H9 (cell line): ENCODE measurements at regions not wholly inside any gene's neighbourhood (a gene's known extent, or its start where the extent isn't known, plus 50 kb on each side); places are given as distances from the start of the nearest gene placed in this dataset.

Source experiments
- DNase-seq: peaks from one replicate; pipeline ENCODE4 v3.0.0-alpha.2; 2017
- H2AFZ ChIP-seq: one replicate; pipeline ENCODE4 v1.6.1; 2013; ENCODE audit warnings: mild to moderate bottlenecking, low read length, control low read depth, moderate library complexity
- H2AK5ac ChIP-seq: 2 replicates; pipeline ENCODE4 v1.6.1; 2013; ENCODE audit warnings: low read length, control low read depth, mixed read lengths; ENCODE audit not compliant: insufficient read length
- H2BK120ac ChIP-seq: one replicate; pipeline ENCODE4 v1.6.1; 2013; ENCODE audit warnings: low read depth, mild to moderate bottlenecking, low read length, control low read depth, inconsistent platforms; ENCODE audit not compliant: poor library complexity, severe bottlenecking
- H2BK12ac ChIP-seq: 2 replicates; pipeline ENCODE4 v1.6.1; 2013; ENCODE audit warnings: low read length, control low read depth, mixed read lengths, low read depth; ENCODE audit not compliant: insufficient read length
- H2BK15ac ChIP-seq: 2 replicates; pipeline ENCODE4 v1.6.1; 2013; ENCODE audit warnings: low read depth, low read length, control low read depth
- H2BK20ac ChIP-seq: one replicate; pipeline ENCODE4 v1.6.1; 2013; ENCODE audit warnings: low read depth, mild to moderate bottlenecking, low read length, control low read depth, inconsistent platforms; ENCODE audit not compliant: poor library complexity, severe bottlenecking
- H2BK5ac ChIP-seq: 2 replicates; pipeline ENCODE4 v1.6.1; 2013; ENCODE audit warnings: low read length, control low read depth, mixed read lengths; ENCODE audit not compliant: insufficient read length
- H3K14ac ChIP-seq: 2 replicates; pipeline ENCODE4 v1.6.1; 2013; ENCODE audit warnings: low read length, control low read depth; ENCODE audit not compliant: insufficient read depth
- H3K18ac ChIP-seq: 2 replicates; pipeline ENCODE4 v1.6.1; 2013; ENCODE audit warnings: low read depth, mild to moderate bottlenecking, mixed read lengths, low read length, control low read depth; ENCODE audit not compliant: insufficient read length
- H3K23ac ChIP-seq: 2 replicates; pipeline ENCODE4 v1.6.1; 2013; ENCODE audit warnings: low read length, control low read depth, mixed read lengths, low read depth; ENCODE audit not compliant: insufficient read length
- H3K23me2 ChIP-seq: 2 replicates; pipeline ENCODE4 v1.6.1; 2013; ENCODE audit warnings: low read depth, mild to moderate bottlenecking, mixed read lengths, low read length, control low read depth; ENCODE audit not compliant: insufficient read length, poor library complexity, severe bottlenecking
- H3K27ac ChIP-seq: 2 replicates; pipeline ENCODE4 v1.5.1; 2013; ENCODE audit warnings: low read length, control low read depth, mixed read lengths, low read depth; ENCODE audit not compliant: insufficient read length
- H3K27me3 ChIP-seq: 2 replicates; pipeline ENCODE4 v1.6.1; 2013; ENCODE audit warnings: low read length, control low read depth, inconsistent platforms; ENCODE audit not compliant: insufficient read depth
- H3K4ac ChIP-seq: 2 replicates; pipeline ENCODE4 v1.6.1; 2013; ENCODE audit warnings: low read depth, mild to moderate bottlenecking, control low read depth, inconsistent platforms, low read length, moderate library complexity
- H3K4me1 ChIP-seq: 2 replicates; pipeline ENCODE4 v1.6.1; 2013; ENCODE audit warnings: low read length, control low read depth, inconsistent platforms; ENCODE audit not compliant: insufficient read depth
- H3K4me2 ChIP-seq: 2 replicates; pipeline ENCODE4 v1.6.1; 2013; ENCODE audit warnings: low read length, control low read depth, mixed read lengths; ENCODE audit not compliant: insufficient read length, insufficient read depth
- H3K56ac ChIP-seq: 2 replicates; pipeline ENCODE4 v1.6.1; 2013; ENCODE audit warnings: low read depth, mild to moderate bottlenecking, mixed read lengths, low read length, control low read depth; ENCODE audit not compliant: insufficient read length
- H3K79me1 ChIP-seq: 2 replicates; pipeline ENCODE4 v1.6.1; 2013; ENCODE audit warnings: low read depth, mild to moderate bottlenecking, moderate library complexity, low read length, control low read depth, inconsistent platforms; ENCODE audit not compliant: insufficient read depth, poor library complexity, severe bottlenecking
- H3K79me2 ChIP-seq: 2 replicates; pipeline ENCODE4 v1.6.1; 2013; ENCODE audit warnings: low read length, control low read depth, inconsistent platforms; ENCODE audit not compliant: insufficient read depth
- H3K9ac ChIP-seq: 2 replicates; pipeline ENCODE4 v1.6.1; 2013; ENCODE audit warnings: low read length, control low read depth, mixed read lengths; ENCODE audit not compliant: insufficient read length; ENCODE audit errors: extremely low read depth
- H3K9me3 ChIP-seq: one replicate; pipeline ENCODE4 v1.6.1; 2013; ENCODE audit warnings: low read depth, low read length, inconsistent platforms; ENCODE audit not compliant: control insufficient read depth
- H3T11ph ChIP-seq: one replicate; pipeline ENCODE4 v1.6.1; 2013; ENCODE audit warnings: mild to moderate bottlenecking, low read length, control low read depth, inconsistent platforms
- H4K20me1 ChIP-seq: one replicate; pipeline ENCODE4 v1.6.1; 2013; ENCODE audit not compliant: control insufficient read depth, insufficient read length, insufficient read depth
- H4K5ac ChIP-seq: 2 replicates; pipeline ENCODE4 v1.6.1; 2013; ENCODE audit warnings: low read depth, mild to moderate bottlenecking, mixed read lengths, low read length, control low read depth; ENCODE audit not compliant: insufficient read length
- H4K8ac ChIP-seq: replicated peaks from 2 replicates; pipeline ENCODE4 v1.6.1; 2013; ENCODE audit warnings: low read length, control low read depth, mixed read lengths, low read depth; ENCODE audit not compliant: insufficient read length
- H4K91ac ChIP-seq: 2 replicates; pipeline ENCODE4 v1.6.1; 2013; ENCODE audit warnings: low read depth, mild to moderate bottlenecking, moderate library complexity, mixed read lengths, low read length, control low read depth; ENCODE audit not compliant: insufficient read length
- H3K27ac Mint-ChIP-seq, 3 experiments: 2 replicates in 2 of 3; 3 replicates in 1 of 3; pipeline ENCODE4 v1.8.0; 2020 to 2021; ENCODE audit warnings: mixed read lengths in 3 of 3, mild to moderate bottlenecking in 1 of 3, moderate library complexity in 1 of 3
- H3K27me3 Mint-ChIP-seq: 2 replicates; pipeline ENCODE4 v1.8.0; 2021; ENCODE audit warnings: low read depth, mild to moderate bottlenecking, moderate library complexity, mixed read lengths
- H3K36me3 Mint-ChIP-seq, 3 experiments: 2 replicates in 2 of 3; 3 replicates in 1 of 3; pipeline ENCODE4 v1.8.0; 2020 to 2021; ENCODE audit warnings: low read depth in 3 of 3, mixed read lengths in 3 of 3; ENCODE audit not compliant: insufficient read depth in 1 of 3
- H3K4me1 Mint-ChIP-seq, 2 experiments: 2 replicates each; pipeline ENCODE4 v1.8.0; 2020; ENCODE audit warnings: mixed read lengths in 2 of 2
- H3K4me3 Mint-ChIP-seq, 2 experiments: 2 replicates in 1 of 2; 3 replicates in 1 of 2; pipeline ENCODE4 v1.8.0; 2020 to 2021; ENCODE audit warnings: mild to moderate bottlenecking in 2 of 2, mixed read lengths in 2 of 2, moderate library complexity in 1 of 2
- H3K9me3 Mint-ChIP-seq, 2 experiments: 2 replicates in 1 of 2; 3 replicates in 1 of 2; pipeline ENCODE4 v1.8.0; 2020; ENCODE audit warnings: mild to moderate bottlenecking in 2 of 2, mixed read lengths in 2 of 2, moderate library complexity in 1 of 2
- CTCF ChIP-seq: fragments of 200-600 bp; sonication (generic); conservative IDR thresholded peaks from 3 replicates; pipeline ENCODE4 v1.8.0; 2021; ENCODE audit warnings: antibody characterized with exemption, mild to moderate bottlenecking
- WGBS: extraction: QIAGEN DNeasy Blood & Tissue Kit; methylation state at CpG from one replicate; pipeline ENCODE4 v1.1.7; 2013; ENCODE audit warnings: missing lambda C conversion rate, low lambda C conversion rate, mixed read lengths; ENCODE audit not compliant: insufficient read length; ENCODE audit errors: extremely low coverage; 5-methylcytosine and 5-hydroxymethylcytosine counted together

GRCh38 chr14:45790293-45790692 lies 537.3 kb upstream of the MIS18BP1 start:
- Histone ChIP-seq H4K5ac (no peak overlapping the region), H2BK5ac (no peak overlapping the region), H3K4ac (no peak overlapping the region), H4K8ac (no peak overlapping the region), H3K23me2 (no peaks in the 10 kb centered on the region), H3K9ac (no peak overlapping the region), H2BK15ac (no peak overlapping the region), H3K18ac (no peak overlapping the region), H3K79me1 (no peaks in the 10 kb centered on the region), H4K91ac (no peak overlapping the region), H3K4me1 (no peaks in the 10 kb centered on the region), H3K79me2 (no peaks in the 10 kb centered on the region), H2BK20ac (no peak overlapping the region), H2AFZ (no peak overlapping the region), H3K27ac (no peak overlapping the region), H3K23ac (no peak overlapping the region), H2AK5ac (no peak overlapping the region), H4K20me1 (no peaks in the 10 kb centered on the region), H2BK120ac (no peak overlapping the region), H2BK12ac (no peak overlapping the region), H3K27me3 (no peaks in the 10 kb centered on the region; the same call in 1 of the 2 replicates), H3T11ph (no peak overlapping the region), H3K14ac (no peak overlapping the region), H3K4me2 (no peak overlapping the region), H3K56ac (no peak overlapping the region), H3K9me3 (peaks cover 13% of the 10 kb centered on the region)
- Mint-ChIP-seq H3K27ac (no peak overlapping the region), H3K36me3 (peaks cover 5 to 35% (median 32%) of the 10 kb centered on the region in 3 experiments; a peak in 6 of 7 replicates), H3K4me1 (no peaks in the 10 kb centered on the region; a peak in 1 of 4 replicates), H3K27me3 (no peaks in the 10 kb centered on the region), H3K9me3 (peaks cover 40 to 45% of the 10 kb centered on the region in 2 experiments), H3K4me3 (no peak overlapping the region)
- no CpG with 5 or more reads among the region's 1 CpG for WGBS
- no peak for TF ChIP-seq CTCF
- DNase-seq, result no peak
